MCF 10A (cell line): ENCODE measurements at regions not wholly inside any gene's neighbourhood (a gene's known extent, or its start where the extent isn't known, plus 50 kb on each side); places are given as distances from the start of the nearest gene placed in this dataset.
A peak's percentile ranks its signal among the peaks of the same experiment; 100 is the strongest.

Experiments used
- BruUV-seq: library from RNA; stranded (reverse); fragments of 400-500 nt; replicated peaks from 2 replicates; lab custom pipeline; 2021; lab: Mats Ljungman, UMichigan
- CTCF ChIA-PET: fragments of 300-600 bp; sonication (Branson Sonifier 250); formaldehyde crosslinking; extraction: SDS; loops from one replicate; lab custom pipeline; 2021; ENCODE audit warnings: antibody characterized with exemption, inconsistent platforms; lab: Yijun Ruan, JAX
- POLR2A ChIA-PET: fragments of 300-600, 350-650 bp; sonication (Branson Sonifier 250); formaldehyde crosslinking; extraction: SDS; loops from one replicate; lab custom pipeline; 2020; ENCODE audit warnings: antibody characterized with exemption, inconsistent platforms; lab: Yijun Ruan, JAX
- DNase-seq: peaks from one replicate; pipeline ENCODE4 v3.0.0-alpha.2; 2018; ENCODE audit not compliant: unreplicated experiment
- H3K27ac Mint-ChIP-seq: one replicate; pipeline ENCODE4 v1.8.0; 2022; ENCODE audit warnings: mild to moderate bottlenecking, low read depth, mixed read lengths; ENCODE audit not compliant: unreplicated experiment
- H3K27me3 Mint-ChIP-seq: one replicate; pipeline ENCODE4 v1.8.0; 2022; ENCODE audit warnings: mixed read lengths; ENCODE audit not compliant: insufficient read depth, unreplicated experiment
- H3K36me3 Mint-ChIP-seq: one replicate; pipeline ENCODE4 v1.8.0; 2022; ENCODE audit warnings: mild to moderate bottlenecking, moderate library complexity, mixed read lengths; ENCODE audit not compliant: insufficient read depth, unreplicated experiment
- H3K4me1 Mint-ChIP-seq: one replicate; pipeline ENCODE4 v1.8.0; 2022; ENCODE audit warnings: mixed read lengths; ENCODE audit not compliant: insufficient read depth, unreplicated experiment
- H3K4me3 Mint-ChIP-seq: one replicate; pipeline ENCODE4 v1.8.0; 2022; ENCODE audit warnings: mild to moderate bottlenecking, moderate library complexity, mixed read lengths; ENCODE audit not compliant: unreplicated experiment
- H3K9me3 Mint-ChIP-seq: one replicate; pipeline ENCODE4 v1.8.0; 2022; ENCODE audit warnings: mixed read lengths; ENCODE audit not compliant: unreplicated experiment
- CTCF ChIP-seq: fragments of 200-600 bp; IDR thresholded peaks from one replicate; pipeline ENCODE4 v1.8.0; 2022; ENCODE audit warnings: antibody characterized with exemption, mild to moderate bottlenecking; ENCODE audit not compliant: unreplicated experiment
- intact Hi-C: fragments of 100-400 bp; cut with micrococcal nuclease; formaldehyde crosslinking; loops from 2 replicates; pipeline ENCODE4 v1.14.1; 2022

- intact Hi-C loops: loop anchor here (2.0 kb wide), 1 partner anchor 68 kb away; no protein-coding TSS in a partner anchor
- POLR2A ChIA-PET: interaction anchor here (0.6 to 8.5 kb wide), 16 partner anchors 7 to 644 kb away, joined by 3 to 170 read pairs (median 5); partner anchors contain the start of genes EP300 and RBX1
- no peaks in the 10 kb centered on the region for H3K27me3 Mint-ChIP-seq
- BruUV-seq: no TSS peak
- no peak overlapping the region for H3K4me3 Mint-ChIP-seq
- H3K36me3 Mint-ChIP-seq: peaks cover 17% of the 10 kb centered on the region
- CTCF ChIA-PET: interaction anchor here (0.6 kb wide), 1 partner anchor 30 kb away, joined by 3 read pairs; no protein-coding TSS in a partner anchor
- no peaks in the 10 kb centered on the region for H3K9me3 Mint-ChIP-seq
- TF ChIP-seq CTCF: no peak
- H3K27ac Mint-ChIP-seq: peak overlapping the region; percentile 97
- peaks cover 6% of the 10 kb centered on the region for H3K4me1 Mint-ChIP-seq
- DNase-seq: no peak
Observed at GRCh38 chr22:41023299-41023623, 69.1 kb upstream of the EP300 start.

DNA sequence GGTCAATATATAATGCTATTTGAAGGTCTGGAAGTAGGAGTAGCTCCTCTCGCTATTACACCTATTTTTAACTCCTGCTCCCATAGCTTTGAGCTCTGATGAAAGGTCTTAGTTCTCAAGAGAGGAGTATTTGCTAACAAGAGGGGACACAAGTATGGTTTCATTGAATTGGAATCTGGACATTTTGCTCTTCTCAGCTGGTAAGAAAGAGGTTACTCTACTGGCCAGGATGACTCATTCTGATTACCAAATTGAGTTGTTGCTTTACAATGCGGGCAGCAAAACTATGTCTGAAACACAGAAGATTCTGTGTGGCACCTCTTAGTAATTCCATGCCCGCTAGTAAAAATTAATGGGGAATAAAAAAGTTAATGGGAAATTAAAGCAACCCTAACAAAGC is 63.6 kb upstream of the EP300 start:
- peak; percentile 90 for DNase-seq
- H3K27me3 Mint-ChIP-seq: no peaks in the 10 kb centered on the region
- no peak overlapping the region for H3K4me3 Mint-ChIP-seq
- CTCF ChIA-PET: interaction anchor here (0.5 to 1.4 kb wide), 3 partner anchors 15 to 251 kb away, joined by 3 read pairs; no protein-coding TSS in a partner anchor
- POLR2A ChIA-PET: interaction anchor here (0.6 to 4.6 kb wide), 13 partner anchors 9 to 350 kb away, joined by 3 to 38 read pairs (median 4); partner anchors contain the start of genes EP300 and RBX1
- BruUV-seq: no TSS peak
- peak overlapping the region; percentile 49 for H3K27ac Mint-ChIP-seq
- no peaks in the 10 kb centered on the region for H3K36me3 Mint-ChIP-seq
- H3K4me1 Mint-ChIP-seq: peaks cover 16% of the 10 kb centered on the region
- TF ChIP-seq CTCF: no peak
- no peaks in the 10 kb centered on the region for H3K9me3 Mint-ChIP-seq
- intact Hi-C loops: no loop called here

DNA sequence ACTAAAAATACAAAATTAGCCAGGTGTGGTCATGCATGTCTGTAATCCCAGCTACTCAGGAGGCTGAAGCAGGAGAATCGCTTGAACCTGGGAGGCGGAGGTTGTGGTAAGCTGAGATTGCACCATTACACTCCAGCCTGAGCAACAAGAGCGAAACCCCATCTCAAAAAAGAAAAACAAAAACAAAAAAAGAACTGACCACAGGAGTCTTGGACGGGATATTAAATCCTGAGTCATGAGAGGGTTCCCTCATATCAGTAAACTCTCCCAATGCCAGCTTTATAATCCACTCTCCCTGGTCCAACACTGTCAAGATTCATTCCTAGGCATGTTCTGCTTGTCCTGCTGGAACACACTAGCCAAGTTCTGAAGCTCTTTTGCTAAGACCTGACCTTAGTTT is 61.5 kb upstream of the EP300 start:
- Mint-ChIP-seq H3K4me1 (peaks cover 16% of the 10 kb centered on the region), H3K27me3 (no peaks in the 10 kb centered on the region), H3K27ac (no peak overlapping the region), H3K36me3 (no peaks in the 10 kb centered on the region), H3K9me3 (no peaks in the 10 kb centered on the region), H3K4me3 (no peak overlapping the region)
- intact Hi-C loops: no loop called here
- TF ChIP-seq CTCF: no peak
- no TSS peak for BruUV-seq
- DNase-seq: peak; percentile 77
- ChIA-PET POLR2A (interaction anchor here (0.6 to 4.6 kb wide), 3 partner anchors 9 to 549 kb away, joined by 3 to 38 read pairs (median 13); partner anchors contain the start of gene EP300), CTCF (interaction anchor here (1.1 kb wide), 1 partner anchor 11 kb away, joined by 4 read pairs; no protein-coding TSS in a partner anchor)

DNA sequence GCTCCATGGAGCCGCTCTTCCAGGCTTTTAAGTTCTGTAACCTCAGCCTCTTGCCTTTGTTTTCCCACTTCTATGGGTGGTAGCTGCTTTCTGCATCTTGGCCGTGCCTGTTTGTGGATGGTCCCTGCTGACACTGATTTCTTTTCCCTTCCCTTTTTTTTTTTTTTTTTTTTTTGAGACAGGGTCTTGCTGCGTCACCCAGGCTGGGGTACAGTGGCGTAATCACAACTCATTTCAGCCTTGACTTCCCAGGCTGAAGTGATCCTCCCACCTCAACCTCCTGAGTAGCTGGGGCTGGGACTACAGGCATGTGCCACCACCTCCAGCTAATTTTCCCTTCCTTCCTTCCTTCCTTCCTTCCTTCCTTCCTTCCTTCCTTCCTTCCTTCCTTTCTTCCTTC is 57.7 kb upstream of the EP300 start:
- TF ChIP-seq CTCF: no peak
- intact Hi-C loops: no loop called here

More for the DNA sequence above, 57.7 kb upstream of the EP300 start:
- H3K4me3 Mint-ChIP-seq: no peak overlapping the region
- no peak for DNase-seq
- CTCF ChIA-PET: no interaction called here
- H3K9me3 Mint-ChIP-seq: no peaks in the 10 kb centered on the region
- BruUV-seq: no TSS peak
- peaks cover 4% of the 10 kb centered on the region for H3K4me1 Mint-ChIP-seq
- H3K27me3 Mint-ChIP-seq: peaks cover 11% of the 10 kb centered on the region
- H3K36me3 Mint-ChIP-seq: no peaks in the 10 kb centered on the region
- POLR2A ChIA-PET: interaction anchor here (0.9 kb wide), 1 partner anchor 12 kb away, joined by 4 read pairs; no protein-coding TSS in a partner anchor
- H3K27ac Mint-ChIP-seq: no peak overlapping the region
